ENCODE measurements at regions not wholly inside any gene's neighbourhood (a gene's known extent, or its start where the extent isn't known, plus 50 kb on each side); places are given as distances from the start of the nearest gene placed in this dataset.
"Not testable (repeated sequence)": the region's sequence is repeated elsewhere in the genome, so short reads cannot be mapped to it uniquely, and the experiment has no call there.

GRCh38 chr1:34371179-34371578 lies 194.5 kb downstream of the C1orf94 start:
- not testable (repeated sequence) for DNase-seq

GRCh38 chr1:34371829-34372532 lies 195.3 kb downstream of the C1orf94 start:
- DNase-seq: no peak

GRCh38 chr1:34372891-34373290 lies 196.2 kb downstream of the C1orf94 start:
- no peak for DNase-seq

GRCh38 chr1:34373912-34374311 lies 197.2 kb downstream of the C1orf94 start:
- DNase-seq: no peak

- DNase-seq: no peak
Observed at GRCh38 chr1:34376531-34376930, 199.8 kb downstream of the C1orf94 start.

GRCh38 chr1:34378968-34379856 lies 202.5 kb downstream of the C1orf94 start:
- DNase-seq: no peak

GRCh38 chr1:34379911-34380310 lies 203.2 kb downstream of the C1orf94 start:
- DNase-seq: no peak

GRCh38 chr1:34380526-34381124 lies 203.9 kb downstream of the C1orf94 start:
- no peak for DNase-seq

- DNase-seq: no peak
Observed at GRCh38 chr1:34389974-34390373, 213.3 kb downstream of the C1orf94 start.

GRCh38 chr1:34396042-34396441 lies 219.3 kb downstream of the C1orf94 start:
- no peak for DNase-seq

- no peak for DNase-seq
Observed at GRCh38 chr1:34398241-34398915, 221.7 kb downstream of the C1orf94 start.

- DNase-seq: no peak
Observed at GRCh38 chr1:34398916-34399275, 222.2 kb downstream of the C1orf94 start.

- no peak for DNase-seq
Observed at GRCh38 chr1:34400675-34401074, 224.0 kb downstream of the C1orf94 start.

- DNase-seq: no peak
Observed at GRCh38 chr1:34403156-34403555, 226.4 kb downstream of the C1orf94 start.

- no peak for DNase-seq
Observed at GRCh38 chr1:34404804-34405203, 228.1 kb downstream of the C1orf94 start.

- no peak for DNase-seq
Observed at GRCh38 chr1:34405266-34405959, 228.7 kb downstream of the C1orf94 start.

GRCh38 chr1:34406377-34406776 lies 229.7 kb downstream of the C1orf94 start:
- DNase-seq: no peak

- no peak for DNase-seq
Observed at GRCh38 chr1:34406833-34407539, 230.3 kb downstream of the C1orf94 start.

- DNase-seq: no peak
Observed at GRCh38 chr1:34408011-34408410, 231.3 kb downstream of the C1orf94 start.

GRCh38 chr1:34409689-34410229 lies 233.1 kb downstream of the C1orf94 start:
- DNase-seq: no peak

- DNase-seq: no peak
Observed at GRCh38 chr1:34412598-34413370, 236.1 kb downstream of the C1orf94 start.

Data from activated CD8-positive, alpha-beta memory T cell treated with anti-CD3 and anti-CD28 coated beads, Interleukin-2, amount 50 U/mL, for 4 hours (primary cell).